Endodermal cell (in vitro differentiated cells): ENCODE measurements at regions not wholly inside any gene's neighbourhood (a gene's known extent, or its start where the extent isn't known, plus 50 kb on each side); places are given as distances from the start of the nearest gene placed in this dataset.

ENCODE experiments used
- DNase-seq: peaks from one replicate; pipeline ENCODE4 v3.0.0-alpha.2; 2017
- H3K27ac ChIP-seq: 2 replicates; pipeline ENCODE4 v1.5.1; 2013; ENCODE audit warnings: mild to moderate bottlenecking, low read depth, low read length, moderate library complexity
- H3K27me3 ChIP-seq: 2 replicates; pipeline ENCODE4 v1.6.1; 2013; ENCODE audit warnings: mild to moderate bottlenecking, low read length, moderate library complexity; ENCODE audit not compliant: insufficient read depth, control insufficient read depth, poor library complexity, severe bottlenecking
- H3K36me3 ChIP-seq: 2 replicates; pipeline ENCODE4 v1.7.0; 2013; ENCODE audit warnings: mild to moderate bottlenecking, low read length, moderate library complexity; ENCODE audit not compliant: control insufficient read depth, insufficient read depth
- H3K4me1 ChIP-seq: one replicate; pipeline ENCODE4 v1.7.0; 2013; ENCODE audit warnings: low read length; ENCODE audit not compliant: control insufficient read depth, insufficient read depth
- H3K4me3 ChIP-seq: 2 replicates; pipeline ENCODE4 v1.5.1; 2013; ENCODE audit warnings: mild to moderate bottlenecking, low read length, moderate library complexity
- H3K9ac ChIP-seq: 2 replicates; pipeline ENCODE4 v1.6.1; 2013; ENCODE audit warnings: mild to moderate bottlenecking, low read length, moderate library complexity; ENCODE audit not compliant: poor library complexity, severe bottlenecking; ENCODE audit errors: extremely low read depth
- H3K9me3 ChIP-seq: 2 replicates; pipeline ENCODE4 v1.6.1; 2013; ENCODE audit warnings: mild to moderate bottlenecking, low read length, moderate library complexity; ENCODE audit not compliant: control insufficient read depth
- H3K27ac Mint-ChIP-seq: 2 replicates; pipeline ENCODE4 v1.8.0; 2020; ENCODE audit warnings: mixed read lengths
- H3K27me3 Mint-ChIP-seq: 2 replicates; pipeline ENCODE4 v1.8.0; 2021; ENCODE audit warnings: mild to moderate bottlenecking, mixed read lengths; ENCODE audit not compliant: insufficient read depth
- H3K36me3 Mint-ChIP-seq: 2 replicates; pipeline ENCODE4 v1.8.0; 2020; ENCODE audit warnings: low read depth, mixed read lengths
- H3K4me1 Mint-ChIP-seq: 2 replicates; pipeline ENCODE4 v1.8.0; 2020; ENCODE audit warnings: mixed read lengths
- H3K4me3 Mint-ChIP-seq: 2 replicates; pipeline ENCODE4 v1.8.0; 2020; ENCODE audit warnings: mild to moderate bottlenecking, moderate library complexity, mixed read lengths
- H3K9me3 Mint-ChIP-seq: 2 replicates; pipeline ENCODE4 v1.8.0; 2020; ENCODE audit warnings: mild to moderate bottlenecking, mixed read lengths
- CTCF ChIP-seq: fragments of 200-600 bp; sonication (generic); conservative IDR thresholded peaks from 2 replicates; pipeline ENCODE4 v1.5.0; 2021; ENCODE audit warnings: antibody characterized with exemption, mild to moderate bottlenecking
- whole genome bisulfite sequencing, 2 experiments: methylation state at CpG; one replicate each; pipeline versions ENCODE4 v1.1.5 to v1.1.7; 2013; ENCODE audit warnings: missing lambda C conversion rate in 2 of 2, mixed read lengths in 1 of 2; ENCODE audit not compliant: insufficient coverage in 1 of 2, insufficient read length in 1 of 2; 5-methylcytosine and 5-hydroxymethylcytosine counted together

DNA sequence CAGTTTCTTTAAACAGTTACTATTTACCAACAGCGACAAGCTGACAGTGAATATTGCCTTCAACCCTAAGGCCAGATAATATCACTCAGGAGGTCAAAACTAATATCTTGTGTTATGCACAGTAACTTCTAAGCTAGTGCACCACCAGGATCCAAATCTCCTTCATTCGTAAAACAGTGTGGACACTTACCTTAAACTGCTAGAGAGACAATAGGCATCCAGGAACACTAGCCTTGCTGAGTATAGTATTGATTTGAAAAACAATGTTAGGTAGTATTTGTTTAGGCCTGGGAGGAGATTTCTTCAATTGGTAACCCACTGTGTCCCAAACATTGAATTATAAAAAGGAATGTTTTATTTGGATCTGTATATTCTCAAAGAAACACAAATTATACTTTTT, 707.9 kb upstream of the UBE2E2 start:
- Histone ChIP-seq H3K9ac (no peak overlapping the region), H3K27ac (no peak overlapping the region), H3K27me3 (no peaks in the 10 kb centered on the region), H3K4me1 (no peaks in the 10 kb centered on the region), H3K36me3 (no peaks in the 10 kb centered on the region), H3K9me3 (no peaks in the 10 kb centered on the region), H3K4me3 (no peak overlapping the region)
- TF ChIP-seq CTCF, result no peak
- Mint-ChIP-seq H3K36me3 (no peaks in the 10 kb centered on the region), H3K4me1 (peaks cover 3% of the 10 kb centered on the region), H3K27me3 (peaks cover 6% of the 10 kb centered on the region), H3K27ac (no peak overlapping the region), H3K9me3 (no peaks in the 10 kb centered on the region), H3K4me3 (no peak overlapping the region)
- DNase-seq, result no peak
- 37 to 40% methylated on average over 1 to 2 of the region's 2 CpGs for WGBS, 2 experiments

DNA sequence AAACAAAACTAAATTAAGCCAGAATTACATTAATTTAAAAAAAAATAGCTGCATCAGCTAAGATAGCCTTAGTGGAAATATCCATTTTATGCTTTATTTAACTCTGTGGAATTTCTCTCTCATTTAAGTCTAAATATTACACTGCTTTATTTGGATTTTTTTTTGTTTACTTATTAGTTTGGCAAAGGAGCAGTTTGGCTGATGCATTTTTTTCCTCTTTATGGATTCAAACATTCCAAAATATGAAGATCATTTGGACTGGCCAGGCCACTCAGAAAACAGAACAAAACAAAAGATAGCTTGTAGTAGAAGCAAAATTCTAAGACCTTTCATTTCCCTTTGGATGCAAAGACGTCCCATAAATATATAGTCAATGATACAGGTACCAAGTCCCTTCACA, 707.3 kb upstream of the UBE2E2 start:
- no peak overlapping the region for H3K27ac ChIP-seq
- WGBS, 2 experiments, result 82 to 100% methylated on average over 1 of the region's 1 CpG
- H3K4me1 Mint-ChIP-seq, result peaks cover 3% of the 10 kb centered on the region
- peaks cover 6% of the 10 kb centered on the region for H3K27me3 Mint-ChIP-seq
- H3K27me3 ChIP-seq, result peaks cover 2% of the 10 kb centered on the region
- no peaks in the 10 kb centered on the region for H3K4me1 ChIP-seq
- TF ChIP-seq CTCF, result no peak
- H3K27ac Mint-ChIP-seq, result no peak overlapping the region
- H3K9me3 Mint-ChIP-seq, result no peaks in the 10 kb centered on the region
- DNase-seq, result no peak
- H3K4me3 Mint-ChIP-seq, result no peak overlapping the region
- no peaks in the 10 kb centered on the region for H3K36me3 ChIP-seq
- H3K36me3 Mint-ChIP-seq, result no peaks in the 10 kb centered on the region
- H3K9ac ChIP-seq, result no peak overlapping the region
- H3K9me3 ChIP-seq, result no peaks in the 10 kb centered on the region
- no peak overlapping the region for H3K4me3 ChIP-seq

DNA sequence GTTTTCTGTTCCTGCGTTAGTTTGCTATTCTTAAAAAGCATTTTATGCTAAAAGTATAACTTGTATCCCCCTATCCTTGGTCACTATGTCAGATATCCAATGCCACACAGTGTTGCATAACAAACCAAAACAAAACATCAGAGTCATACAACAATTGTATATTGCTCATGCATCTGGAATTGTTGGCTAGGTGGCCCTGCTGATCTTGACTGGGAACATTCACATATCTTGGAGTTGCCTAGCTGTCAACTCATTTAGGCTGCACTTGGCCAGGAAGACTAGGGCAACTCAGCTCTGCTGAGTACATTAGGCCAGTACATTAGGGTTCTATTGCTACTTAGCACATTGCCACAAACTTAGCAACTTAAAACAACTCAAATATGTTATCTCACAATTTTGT, 706.5 kb upstream of the UBE2E2 start:
- peaks cover 3% of the 10 kb centered on the region for H3K4me1 Mint-ChIP-seq
- H3K27ac ChIP-seq, result no peak overlapping the region
- H3K27me3 Mint-ChIP-seq, result peaks cover 6% of the 10 kb centered on the region
- peaks cover 6% of the 10 kb centered on the region for H3K27me3 ChIP-seq
- TF ChIP-seq CTCF, result no peak
- no peaks in the 10 kb centered on the region for H3K36me3 Mint-ChIP-seq
- H3K4me3 Mint-ChIP-seq, result no peak overlapping the region
- no peak overlapping the region for H3K9ac ChIP-seq
- H3K9me3 Mint-ChIP-seq, result no peaks in the 10 kb centered on the region
- no peak overlapping the region for H3K4me3 ChIP-seq
- H3K9me3 ChIP-seq, result no peaks in the 10 kb centered on the region
- no peaks in the 10 kb centered on the region for H3K4me1 ChIP-seq
- H3K27ac Mint-ChIP-seq, result no peak overlapping the region
- WGBS, 2 experiments, result 83 to 100% methylated on average over 1 of the region's 1 CpG
- no peaks in the 10 kb centered on the region for H3K36me3 ChIP-seq
- DNase-seq, result no peak
